Left ventricle myocardium inferior (tissue), 1 donor: ENCODE measurements at regions not wholly inside any gene's neighbourhood (a gene's known extent, or its start where the extent isn't known, plus 50 kb on each side); places are given as distances from the start of the nearest gene placed in this dataset.

Source experiments
- DNase-seq: peaks from one replicate; pipeline ENCODE4 v3.0.0-alpha.2; 2020
- H3K27ac ChIP-seq: fragments of 200-600 bp; replicated peaks from 2 replicates; pipeline ENCODE4 v1.8.0; 2021
- H3K27me3 ChIP-seq: fragments of 200-600 bp; 2 replicates; pipeline ENCODE4 v1.8.0; 2021; ENCODE audit warnings: low read depth
- H3K36me3 ChIP-seq: fragments of 200-600 bp; 2 replicates; pipeline ENCODE4 v1.8.0; 2021
- H3K4me1 ChIP-seq: fragments of 200-600 bp; 2 replicates; pipeline ENCODE4 v1.8.0; 2021
- H3K4me3 ChIP-seq: fragments of 200-600 bp; 2 replicates; pipeline ENCODE4 v1.8.0; 2021; ENCODE audit warnings: mild to moderate bottlenecking, moderate library complexity
- H3K9me3 ChIP-seq: fragments of 200-600 bp; replicated peaks from 2 replicates; pipeline ENCODE4 v1.8.0; 2021
- intact Hi-C: fragments of 100-400 bp; cut with micrococcal nuclease; formaldehyde crosslinking; loops from one replicate; pipeline ENCODE4 v1.11.0; 2022
- TF ChIP-seq, protein P1 (sequence below): fragments of 200-600 bp; IDR thresholded peaks from 2 replicates; pipeline ENCODE4 v1.8.0; 2021; ENCODE audit warnings: antibody characterized with exemption, mild to moderate bottlenecking, borderline replicate concordance
- donor health status: DM: no; HTN: yes; CAD: no; lungs with severe emphysema.

DNA sequence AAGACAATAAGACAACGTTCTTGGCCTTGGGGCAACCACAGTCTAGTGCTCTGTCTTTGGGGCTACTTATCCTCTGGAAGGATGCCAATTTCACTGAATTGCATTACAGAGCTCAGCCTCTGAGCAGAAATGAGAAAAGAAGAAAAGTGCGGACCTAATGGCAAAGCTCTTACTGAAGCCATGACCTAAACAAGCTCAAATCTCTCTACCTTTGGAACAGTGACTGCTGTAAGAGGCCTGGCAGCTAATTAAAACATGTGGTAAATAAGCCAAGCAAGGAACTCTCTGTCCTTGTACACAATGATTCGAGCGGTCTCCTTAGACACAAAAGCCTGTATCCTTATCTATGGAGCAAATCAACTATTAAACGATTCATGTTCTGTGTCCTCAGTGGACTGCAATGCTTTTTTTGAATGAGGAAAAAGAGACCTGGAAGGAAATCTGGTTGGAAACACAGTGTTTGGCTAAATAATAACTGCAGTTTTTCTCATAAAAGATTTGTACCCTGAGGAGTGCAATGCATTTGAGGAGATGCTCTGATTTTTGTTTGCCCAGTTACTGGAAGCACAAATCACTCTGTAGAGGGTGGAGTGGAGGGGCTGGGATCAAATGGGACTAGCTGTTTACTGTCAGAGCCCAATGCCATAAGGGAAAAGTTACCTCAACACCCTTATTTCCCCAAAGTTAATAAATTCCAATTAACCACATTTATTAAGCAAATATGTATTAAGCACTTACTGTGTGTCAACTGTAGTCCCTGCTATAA lies 113.9 kb downstream of the NDUFA12 start:
- DNase-seq: no peak
- H3K4me1 ChIP-seq: no peaks in the 10 kb centered on the region
- H3K36me3 ChIP-seq: no peaks in the 10 kb centered on the region
- H3K9me3 ChIP-seq: no peaks in the 10 kb centered on the region
- no peak overlapping the region for H3K4me3 ChIP-seq
- intact Hi-C loops: no loop called here
- TF ChIP-seq, protein P1, sequence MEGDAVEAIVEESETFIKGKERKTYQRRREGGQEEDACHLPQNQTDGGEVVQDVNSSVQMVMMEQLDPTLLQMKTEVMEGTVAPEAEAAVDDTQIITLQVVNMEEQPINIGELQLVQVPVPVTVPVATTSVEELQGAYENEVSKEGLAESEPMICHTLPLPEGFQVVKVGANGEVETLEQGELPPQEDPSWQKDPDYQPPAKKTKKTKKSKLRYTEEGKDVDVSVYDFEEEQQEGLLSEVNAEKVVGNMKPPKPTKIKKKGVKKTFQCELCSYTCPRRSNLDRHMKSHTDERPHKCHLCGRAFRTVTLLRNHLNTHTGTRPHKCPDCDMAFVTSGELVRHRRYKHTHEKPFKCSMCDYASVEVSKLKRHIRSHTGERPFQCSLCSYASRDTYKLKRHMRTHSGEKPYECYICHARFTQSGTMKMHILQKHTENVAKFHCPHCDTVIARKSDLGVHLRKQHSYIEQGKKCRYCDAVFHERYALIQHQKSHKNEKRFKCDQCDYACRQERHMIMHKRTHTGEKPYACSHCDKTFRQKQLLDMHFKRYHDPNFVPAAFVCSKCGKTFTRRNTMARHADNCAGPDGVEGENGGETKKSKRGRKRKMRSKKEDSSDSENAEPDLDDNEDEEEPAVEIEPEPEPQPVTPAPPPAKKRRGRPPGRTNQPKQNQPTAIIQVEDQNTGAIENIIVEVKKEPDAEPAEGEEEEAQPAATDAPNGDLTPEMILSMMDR: no peak
- H3K27me3 ChIP-seq: peaks cover 5% of the 10 kb centered on the region
- H3K27ac ChIP-seq: peak overlapping the region; percentile 46

DNA sequence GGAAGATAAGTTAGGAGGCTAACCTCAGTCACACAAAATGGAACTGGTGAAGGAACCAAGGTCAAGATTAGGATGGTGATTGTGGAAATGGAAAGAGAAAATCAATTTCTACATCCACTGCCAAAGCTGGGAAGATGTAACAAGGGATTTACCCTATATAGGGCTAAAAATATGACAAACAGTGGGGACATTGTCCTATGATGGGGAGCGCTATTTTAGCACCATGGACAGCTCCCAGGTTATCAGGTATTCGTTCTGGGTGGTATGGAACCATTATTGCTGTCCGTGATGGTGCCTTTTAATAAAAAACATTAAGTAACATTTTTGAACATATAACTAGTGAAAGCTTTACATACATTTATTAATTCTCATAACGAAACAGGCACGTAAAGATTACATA lies 124.0 kb downstream of the NDUFA12 start:
- no peak overlapping the region for H3K27ac ChIP-seq
- DNase-seq: no peak
- no peak overlapping the region for H3K4me3 ChIP-seq
- peaks cover under 1% of the 10 kb centered on the region for H3K4me1 ChIP-seq
- no peaks in the 10 kb centered on the region for H3K9me3 ChIP-seq
- intact Hi-C loops: no loop called here
- peaks cover 49% of the 10 kb centered on the region for H3K27me3 ChIP-seq
- H3K36me3 ChIP-seq: no peaks in the 10 kb centered on the region
- TF ChIP-seq, protein P1: no peak

DNA sequence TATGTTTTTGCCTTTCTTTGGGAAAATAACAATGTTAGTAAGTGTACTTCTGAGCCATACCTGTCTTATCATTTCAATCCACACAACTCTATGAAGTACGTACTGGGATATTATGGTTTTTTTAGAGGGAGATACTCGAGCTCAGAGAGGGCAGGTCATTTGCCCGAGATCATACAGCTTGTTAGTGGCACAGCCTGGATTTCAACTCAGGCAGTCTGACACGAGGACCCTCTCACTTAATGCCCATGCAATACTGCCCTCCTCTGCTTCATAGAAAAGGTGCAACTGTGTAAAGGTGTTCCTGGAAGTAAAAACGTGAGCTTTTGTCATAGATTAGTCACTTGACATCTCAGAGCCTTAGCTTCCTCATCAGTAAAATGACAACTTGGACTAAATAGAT lies 128.0 kb downstream of the NDUFA12 start:
- Histone ChIP-seq H3K4me3 (no peak overlapping the region), H3K9me3 (no peaks in the 10 kb centered on the region), H3K4me1 (peaks cover 18% of the 10 kb centered on the region), H3K27me3 (peaks cover 88% of the 10 kb centered on the region), H3K27ac (no peak overlapping the region), H3K36me3 (no peaks in the 10 kb centered on the region)
- DNase-seq: no peak
- TF ChIP-seq, protein P1: peak; percentile 17
- intact Hi-C loops: no loop called here

DNA sequence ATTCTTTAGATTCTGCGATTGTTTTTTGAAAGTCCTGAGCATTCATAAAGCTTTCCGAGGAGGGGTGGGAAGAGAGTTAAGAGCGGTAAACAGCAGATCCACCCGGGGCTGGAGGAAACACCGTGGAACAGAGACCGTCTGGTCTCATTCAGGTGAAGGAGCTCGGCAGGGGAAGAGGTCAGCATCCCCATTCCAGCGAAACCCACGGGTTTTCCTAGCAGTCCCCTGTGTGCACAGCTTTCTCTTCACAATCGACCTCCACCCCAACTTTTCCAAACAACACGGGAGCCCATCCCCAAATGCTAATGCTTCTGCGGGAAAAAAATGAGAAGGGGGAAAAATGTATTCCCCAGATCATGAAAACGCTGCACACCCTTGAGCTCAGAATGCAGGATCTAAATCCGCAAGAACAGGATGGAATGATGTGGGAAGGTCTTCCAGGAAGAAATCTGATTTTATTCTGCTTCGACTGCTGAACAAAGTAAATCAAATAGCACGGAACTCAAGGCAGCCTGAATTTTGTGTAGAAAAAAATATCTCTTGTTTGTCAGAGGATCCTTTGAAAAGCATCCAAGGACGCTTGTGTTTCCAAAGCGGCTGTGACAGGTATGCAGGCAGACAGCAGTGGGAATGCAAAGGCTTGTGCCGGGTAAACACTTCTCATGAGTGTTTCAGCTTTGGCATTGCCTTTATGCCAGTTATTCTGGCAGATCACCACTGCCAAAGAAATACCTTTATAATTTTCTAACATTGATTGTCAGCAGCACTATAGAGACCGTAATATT lies 128.8 kb downstream of the NDUFA12 start:
- no peak for DNase-seq
- H3K36me3 ChIP-seq: no peaks in the 10 kb centered on the region
- peaks cover 18% of the 10 kb centered on the region for H3K4me1 ChIP-seq
- intact Hi-C loops: no loop called here
- H3K27me3 ChIP-seq: peaks cover 93% of the 10 kb centered on the region
- peak overlapping the region; percentile 68 for H3K4me3 ChIP-seq
- no peak overlapping the region for H3K27ac ChIP-seq
- TF ChIP-seq, protein P1: no peak
- H3K9me3 ChIP-seq: no peaks in the 10 kb centered on the region

DNA sequence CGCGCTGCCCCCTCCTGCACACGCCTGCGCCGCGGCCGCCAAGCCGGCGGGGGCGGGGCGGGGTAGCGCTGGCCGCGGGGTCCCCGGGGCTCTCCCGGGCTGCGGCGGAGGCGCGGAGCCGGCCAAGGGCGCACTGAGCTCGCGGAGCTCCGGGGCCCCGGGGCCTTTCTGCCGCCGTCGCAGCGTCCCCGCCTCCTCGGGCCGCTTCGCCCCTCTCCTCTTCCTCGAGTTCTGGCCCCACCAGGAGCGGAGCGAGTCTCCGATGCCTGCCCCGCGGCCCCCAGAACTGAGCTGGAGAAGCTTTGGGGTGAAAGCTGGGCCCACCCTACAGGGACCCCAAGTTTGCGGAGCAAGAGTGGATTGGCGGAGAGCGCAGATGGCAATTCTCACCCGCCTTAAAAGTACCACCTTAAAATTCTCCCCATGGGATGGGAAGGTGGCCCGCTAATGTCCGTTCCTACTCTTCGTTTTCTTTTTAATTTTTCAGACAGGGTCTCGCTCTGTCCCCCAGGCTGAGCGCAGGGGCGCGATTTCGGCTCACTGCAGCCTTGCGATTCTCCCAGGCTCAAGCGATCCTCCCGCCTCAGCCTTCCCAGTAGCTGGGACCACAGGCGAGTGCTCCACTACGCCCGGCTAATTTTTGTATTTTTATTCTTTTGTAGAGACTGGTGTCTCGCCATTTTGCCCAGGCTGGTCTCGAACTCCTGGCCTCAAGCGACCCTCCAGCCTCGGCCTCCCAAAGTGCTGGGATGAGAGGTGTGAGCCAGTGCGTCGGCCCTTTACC lies 129.6 kb downstream of the NDUFA12 start:
- DNase-seq: no peak
- H3K9me3 ChIP-seq: no peaks in the 10 kb centered on the region
- H3K27ac ChIP-seq: no peak overlapping the region
- TF ChIP-seq, protein P1: no peak
- intact Hi-C loops: no loop called here
- H3K36me3 ChIP-seq: no peaks in the 10 kb centered on the region
- H3K27me3 ChIP-seq: peaks cover 99% of the 10 kb centered on the region
- peaks cover 18% of the 10 kb centered on the region for H3K4me1 ChIP-seq
- peak overlapping the region; percentile 68 for H3K4me3 ChIP-seq
